Stimulated activated CD8-positive, alpha-beta memory T cell treated with anti-CD3 and anti-CD28 coated beads, Interleukin-4, amount 100 ng/mL, for 24 hours (primary cell): ENCODE measurements at regions not wholly inside any gene's neighbourhood (a gene's known extent, or its start where the extent isn't known, plus 50 kb on each side); places are given as distances from the start of the nearest gene placed in this dataset.

ENCODE experiments used
- DNase-seq: peaks from one replicate; pipeline ENCODE4 v3.0.0-alpha.2; 2020; ENCODE audit warnings: low read depth

- no peak for DNase-seq
These were observed 89.0 kb upstream of the PIK3CG start for GRCh38 chr7:106775975-106776607.

- DNase-seq = no peak
These were observed 88.3 kb upstream of the PIK3CG start for GRCh38 chr7:106776618-106777347.

- DNase-seq = no peak
These were observed 87.3 kb upstream of the PIK3CG start for GRCh38 chr7:106777674-106778299.

GRCh38 chr7:106778656-106779250 lies 86.3 kb upstream of the PIK3CG start:
- no peak for DNase-seq

GRCh38 chr7:106779877-106780276 lies 85.2 kb upstream of the PIK3CG start:
- DNase-seq = no peak

GRCh38 chr7:106781007-106781406 lies 84.1 kb upstream of the PIK3CG start:
- DNase-seq = no peak

- DNase-seq = no peak
These were observed 83.1 kb upstream of the PIK3CG start for GRCh38 chr7:106781828-106782544.

- no peak for DNase-seq
These were observed 81.8 kb upstream of the PIK3CG start for GRCh38 chr7:106783286-106783685.

- no peak for DNase-seq
These were observed 76.4 kb upstream of the PIK3CG start for GRCh38 chr7:106788637-106789036.

- DNase-seq = no peak
These were observed 73.6 kb upstream of the PIK3CG start for GRCh38 chr7:106791526-106791925.

GRCh38 chr7:106792233-106792926 lies 72.7 kb upstream of the PIK3CG start:
- DNase-seq = no peak

GRCh38 chr7:106793015-106793975 lies 71.8 kb upstream of the PIK3CG start:
- no peak for DNase-seq

- no peak for DNase-seq
These were observed 70.6 kb upstream of the PIK3CG start for GRCh38 chr7:106794276-106795083.

- no peak for DNase-seq
These were observed 69.8 kb upstream of the PIK3CG start for GRCh38 chr7:106795084-106795876.

- no peak for DNase-seq
These were observed 69.2 kb upstream of the PIK3CG start for GRCh38 chr7:106795877-106796231.

GRCh38 chr7:106797937-106798336 lies 67.1 kb upstream of the PIK3CG start:
- DNase-seq = no peak

GRCh38 chr7:106802589-106802988 lies 62.5 kb upstream of the PIK3CG start:
- no peak for DNase-seq

- no peak for DNase-seq
These were observed 58.5 kb upstream of the PIK3CG start for GRCh38 chr7:106806556-106806955.

GRCh38 chr7:106807474-106807873 lies 57.6 kb upstream of the PIK3CG start:
- DNase-seq = no peak
